ENCODE measurements at regions not wholly inside any gene's neighbourhood (a gene's known extent, or its start where the extent isn't known, plus 50 kb on each side); places are given as distances from the start of the nearest gene placed in this dataset.
A peak's percentile ranks its signal among the peaks of the same experiment; 100 is the strongest.

DNA sequence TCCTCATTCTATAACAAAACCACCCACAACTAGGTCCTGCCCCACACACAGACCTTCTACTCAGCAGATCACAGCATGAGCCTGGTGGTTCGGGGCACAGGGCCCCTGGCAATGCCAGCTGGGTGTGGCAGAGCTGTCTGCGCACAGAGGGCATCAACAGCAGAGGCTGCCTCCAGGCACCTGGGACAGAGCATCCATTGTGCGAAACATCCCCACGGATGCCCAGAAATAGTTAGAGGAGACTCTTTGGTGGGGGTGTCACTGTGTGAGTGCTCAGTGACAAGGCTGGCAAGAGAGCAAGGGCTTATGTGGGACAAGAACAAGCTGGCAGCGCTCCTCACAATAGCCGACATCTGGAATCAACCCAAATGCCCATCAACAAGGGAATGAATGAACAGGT lies 487.4 kb upstream of the PROK2 start:
- no peak overlapping the region for H3K18ac ChIP-seq (ENCODE audit: low read depth, low read length)
- H2BK15ac ChIP-seq (ENCODE audit: low read depth, low read length), result peak overlapping the region; percentile 68; the same call in 1 of the 3 replicates
- no peak overlapping the region for H3K14ac ChIP-seq (replicated peaks; ENCODE audit: low read depth, low read length)
- no peak for ATAC-seq (ENCODE audit: low read depth)
- intact Hi-C loops (cut with micrococcal nuclease), result loop anchor here (5.0 kb wide), 2 partner anchors 65 to 550 kb away; no protein-coding TSS in a partner anchor
- DNase-seq, result no peak
- peak overlapping the region; percentile 50 for H4K91ac ChIP-seq (ENCODE audit: insufficient read depth, low read depth, low read length)
- H2AFZ ChIP-seq (replicated peaks; ENCODE audit: low read length, poor library complexity), result no peak overlapping the region
- ChIA-PET CTCF (no interaction called here), POLR2A (ENCODE audit: unreplicated experiment) (no interaction called here)
- peak overlapping the region; percentile 74 for H2BK120ac ChIP-seq (ENCODE audit: low read depth, low read length)
- H3K27ac ChIP-seq (ENCODE audit: insufficient read depth, low read length), result no peak overlapping the region
- no peak overlapping the region for H3K23ac ChIP-seq (ENCODE audit: low read depth, low read length)
- H3K4me3 ChIP-seq (ENCODE audit: insufficient read depth, low read depth, low read length), result no peak overlapping the region
- 100% methylated on average over 1 of the region's 6 CpGs; no CpG with 5 or more reads in 1 of the 2 experiments for WGBS, 2 experiments (ENCODE audit: extremely low coverage in 2 of 2, insufficient read length in 1 of 2)
- peak overlapping the region; percentile 56; the same call in 1 of the 2 replicates for H2BK20ac ChIP-seq (ENCODE audit: low read depth, low read length)
- H3K27me3 ChIP-seq (ENCODE audit: control insufficient read depth, insufficient read depth, low read length), result no peaks in the 10 kb centered on the region
- in situ Hi-C loops (cut with MboI; ENCODE audit: low sequenced_read_pairs), result no loop called here
- H2BK5ac ChIP-seq (ENCODE audit: low read depth, low read length, poor library complexity, severe bottlenecking), result no peak overlapping the region
- H3K9ac ChIP-seq (ENCODE audit: low read depth, low read length), result no peak overlapping the region
- no peaks in the 10 kb centered on the region for H4K20me1 ChIP-seq (ENCODE audit: insufficient read depth, low read length)
- H3K4me2 ChIP-seq (ENCODE audit: low read depth, low read length), result no peak overlapping the region
- no peaks in the 10 kb centered on the region for H3K9me3 ChIP-seq (ENCODE audit: control insufficient read depth, insufficient read depth, low read length)
- BruUV-seq (replicated peaks), result no TSS peak
- peak overlapping the region; percentile 36 for H2AK5ac ChIP-seq (ENCODE audit: low read depth, low read length)
- peaks cover 11% of the 10 kb centered on the region for H3K9me1 ChIP-seq (ENCODE audit: insufficient read depth, low read length)
- H4K8ac ChIP-seq (ENCODE audit: low read depth in 2 of 2, low read length in 2 of 2), result no peak overlapping the region
- TF ChIP-seq SMC3 (IDR thresholded peaks at IDR 0.05; ENCODE audit: low read depth, low read length), result no peak
- TF ChIP-seq, protein P1, sequence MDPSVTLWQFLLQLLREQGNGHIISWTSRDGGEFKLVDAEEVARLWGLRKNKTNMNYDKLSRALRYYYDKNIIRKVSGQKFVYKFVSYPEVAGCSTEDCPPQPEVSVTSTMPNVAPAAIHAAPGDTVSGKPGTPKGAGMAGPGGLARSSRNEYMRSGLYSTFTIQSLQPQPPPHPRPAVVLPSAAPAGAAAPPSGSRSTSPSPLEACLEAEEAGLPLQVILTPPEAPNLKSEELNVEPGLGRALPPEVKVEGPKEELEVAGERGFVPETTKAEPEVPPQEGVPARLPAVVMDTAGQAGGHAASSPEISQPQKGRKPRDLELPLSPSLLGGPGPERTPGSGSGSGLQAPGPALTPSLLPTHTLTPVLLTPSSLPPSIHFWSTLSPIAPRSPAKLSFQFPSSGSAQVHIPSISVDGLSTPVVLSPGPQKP (IDR thresholded peaks at IDR 0.05; ENCODE audit: borderline replicate concordance, low read depth, low read length), result no peak
- TF ChIP-seq CEBPB (IDR thresholded peaks at IDR 0.05; ENCODE audit: low read depth, low read length), result no peak
- no peak for TF ChIP-seq MAFK (IDR thresholded peaks at IDR 0.05; ENCODE audit: low read depth, low read length)
- no peak for TF ChIP-seq FOS (IDR thresholded peaks at IDR 0.05; ENCODE audit: low read depth, low read length)
- H3K4ac ChIP-seq (ENCODE audit: low read depth, low read length), result peak overlapping the region; percentile 45
- no peak overlapping the region for H2AK9ac ChIP-seq (replicated peaks; ENCODE audit: low read depth, low read length, poor library complexity)
- no peaks in the 10 kb centered on the region for H3K79me1 ChIP-seq (ENCODE audit: low read depth in 1 of 2, low read length in 2 of 2)
- H3K56ac ChIP-seq (ENCODE audit: extremely low read depth, insufficient read depth, low read length), result no peak overlapping the region
- H3K36me3 ChIP-seq (ENCODE audit: control insufficient read depth, insufficient read depth, low read length), result no peaks in the 10 kb centered on the region
- H4K5ac ChIP-seq (ENCODE audit: low read depth, low read length), result no peak overlapping the region
- peaks cover 21% of the 10 kb centered on the region for H3K4me1 ChIP-seq (ENCODE audit: control insufficient read depth, insufficient read depth, low read length)
- dilution Hi-C loops (cut with HindIII; ENCODE audit: low sequenced_read_pairs, unreplicated experiment), result no loop called here

Data from IMR-90 (cell line).